OCI-LY1 (cell line): ENCODE measurements at regions not wholly inside any gene's neighbourhood (a gene's known extent, or its start where the extent isn't known, plus 50 kb on each side); places are given as distances from the start of the nearest gene placed in this dataset.

ENCODE experiments used
- H2AFZ ChIP-seq: fragments of 200-600 bp; sonication (generic), shearing (Covaris generic); 2 replicates; pipeline ENCODE4 v1.6.0; 2014; ENCODE audit warnings: antibody characterized with exemption, mild to moderate bottlenecking, low read length
- H3F3A ChIP-seq: fragments of 200-600 bp; sonication (generic), shearing (Covaris generic); 2 replicates; pipeline ENCODE4 v1.6.0; 2014; ENCODE audit warnings: mild to moderate bottlenecking, antibody characterized with exemption, low read length, moderate library complexity; ENCODE audit not compliant: insufficient read depth
- H3K27ac ChIP-seq: fragments of 200-600 bp; sonication (generic); 2 replicates; pipeline ENCODE4 v1.5.1; 2014; ENCODE audit warnings: low read length, mixed run types, mild to moderate bottlenecking, low read depth; ENCODE audit not compliant: poor library complexity, severe bottlenecking
- H3K27me3 ChIP-seq: fragments of 200-600 bp; sonication (generic); 2 replicates; pipeline ENCODE4 v1.6.0; 2014; ENCODE audit warnings: antibody characterized with exemption, mild to moderate bottlenecking, low read length, moderate library complexity; ENCODE audit not compliant: insufficient read depth
- H3K36me3 ChIP-seq: fragments of 200-600 bp; sonication (generic); 2 replicates; pipeline ENCODE4 v1.6.1; 2014; ENCODE audit warnings: mild to moderate bottlenecking, antibody characterized with exemption, low read length, moderate library complexity, mixed read lengths; ENCODE audit not compliant: insufficient read depth
- H3K4me1 ChIP-seq: fragments of 200-600 bp; sonication (generic); 2 replicates; pipeline ENCODE4 v1.5.1; 2014; ENCODE audit warnings: mild to moderate bottlenecking, low read length, moderate library complexity; ENCODE audit not compliant: insufficient read depth, severe bottlenecking
- H3K4me2 ChIP-seq: fragments of 200-600 bp; sonication (generic), shearing (Covaris generic); 2 replicates; pipeline ENCODE4 v1.6.1; 2014; ENCODE audit warnings: low read length
- H3K4me3 ChIP-seq: fragments of 200-600 bp; sonication (generic); 2 replicates; pipeline ENCODE4 v1.5.1; 2014; ENCODE audit warnings: low read length, low read depth, mild to moderate bottlenecking, mixed read lengths; ENCODE audit not compliant: poor library complexity, severe bottlenecking
- H3K79me2 ChIP-seq: fragments of 200-600 bp; shearing (Covaris generic); 2 replicates; pipeline ENCODE4 v1.6.1; 2016; ENCODE audit warnings: mixed run types, low read length, mixed read lengths; ENCODE audit not compliant: insufficient read depth
- H3K9ac ChIP-seq: fragments of 200-600 bp; sonication (generic), shearing (Covaris generic); 2 replicates; pipeline ENCODE4 v1.6.1; 2014; ENCODE audit warnings: mild to moderate bottlenecking, low read length, mixed read lengths
- H3K9me2 ChIP-seq: fragments of 200-600 bp; sonication (generic), shearing (Covaris generic); 2 replicates; pipeline ENCODE4 v1.6.1; 2014; ENCODE audit warnings: low read depth, mild to moderate bottlenecking, low read length, mixed read lengths
- H3K9me3 ChIP-seq: fragments of 200-600 bp; shearing (Covaris generic); 2 replicates; pipeline ENCODE4 v1.6.1; 2014; ENCODE audit warnings: low read length, mixed read lengths
- H4K20me1 ChIP-seq: fragments of 200-600 bp; sonication (generic), shearing (Covaris generic); 2 replicates; pipeline ENCODE4 v1.6.0; 2016; ENCODE audit warnings: mild to moderate bottlenecking, low read length; ENCODE audit not compliant: insufficient read depth
- EZH2 ChIP-seq: fragments of 200-600 bp; sonication (generic), shearing (Covaris generic); IDR thresholded peaks from 2 replicates; pipeline ENCODE4 v1.8.0; 2017; ENCODE audit warnings: borderline replicate concordance, mixed run types, mild to moderate bottlenecking, antibody characterized with exemption, low read length, moderate library complexity, mixed read lengths
- TF ChIP-seq, protein P1 (sequence below): fragments of 200-600 bp; sonication (generic), shearing (Covaris generic); IDR thresholded peaks from 2 replicates; pipeline ENCODE4 v1.5.1; 2017; ENCODE audit warnings: mild to moderate bottlenecking, antibody characterized with exemption, low read length, moderate library complexity, mixed read lengths

DNA sequence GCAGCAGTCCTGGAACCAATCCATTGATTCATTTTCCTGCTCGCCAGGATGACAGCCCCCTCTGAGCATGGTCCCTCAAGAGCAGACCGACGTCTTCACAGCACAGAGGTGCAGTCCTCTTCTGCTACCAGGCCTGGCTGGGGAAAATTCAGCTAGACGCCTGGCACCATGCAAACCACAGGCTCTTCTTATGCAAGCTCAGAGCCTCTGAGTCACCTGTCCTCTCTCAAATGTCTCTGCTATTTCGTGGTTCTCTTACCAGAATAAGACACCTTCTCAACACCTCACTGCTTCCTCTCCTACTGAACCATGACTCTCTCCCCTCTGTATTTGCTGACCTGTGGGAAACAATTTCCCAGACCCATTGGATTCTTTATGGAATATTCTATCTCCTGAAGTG, 79.8 kb upstream of the CYRIA start:
- Histone ChIP-seq H3K9me3 (no peaks in the 10 kb centered on the region), H2AFZ (no peak overlapping the region), H3K9ac (no peak overlapping the region), H3K9me2 (no peaks in the 10 kb centered on the region), H3K4me2 (no peak overlapping the region), H4K20me1 (no peaks in the 10 kb centered on the region), H3K27me3 (no peaks in the 10 kb centered on the region), H3K79me2 (no peaks in the 10 kb centered on the region), H3K4me1 (no peaks in the 10 kb centered on the region), H3F3A (no peaks in the 10 kb centered on the region), H3K4me3 (no peak overlapping the region), H3K36me3 (no peaks in the 10 kb centered on the region), H3K27ac (no peak overlapping the region)
- no peak for TF ChIP-seq EZH2
- TF ChIP-seq, protein P1, sequence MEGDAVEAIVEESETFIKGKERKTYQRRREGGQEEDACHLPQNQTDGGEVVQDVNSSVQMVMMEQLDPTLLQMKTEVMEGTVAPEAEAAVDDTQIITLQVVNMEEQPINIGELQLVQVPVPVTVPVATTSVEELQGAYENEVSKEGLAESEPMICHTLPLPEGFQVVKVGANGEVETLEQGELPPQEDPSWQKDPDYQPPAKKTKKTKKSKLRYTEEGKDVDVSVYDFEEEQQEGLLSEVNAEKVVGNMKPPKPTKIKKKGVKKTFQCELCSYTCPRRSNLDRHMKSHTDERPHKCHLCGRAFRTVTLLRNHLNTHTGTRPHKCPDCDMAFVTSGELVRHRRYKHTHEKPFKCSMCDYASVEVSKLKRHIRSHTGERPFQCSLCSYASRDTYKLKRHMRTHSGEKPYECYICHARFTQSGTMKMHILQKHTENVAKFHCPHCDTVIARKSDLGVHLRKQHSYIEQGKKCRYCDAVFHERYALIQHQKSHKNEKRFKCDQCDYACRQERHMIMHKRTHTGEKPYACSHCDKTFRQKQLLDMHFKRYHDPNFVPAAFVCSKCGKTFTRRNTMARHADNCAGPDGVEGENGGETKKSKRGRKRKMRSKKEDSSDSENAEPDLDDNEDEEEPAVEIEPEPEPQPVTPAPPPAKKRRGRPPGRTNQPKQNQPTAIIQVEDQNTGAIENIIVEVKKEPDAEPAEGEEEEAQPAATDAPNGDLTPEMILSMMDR: no peak

DNA sequence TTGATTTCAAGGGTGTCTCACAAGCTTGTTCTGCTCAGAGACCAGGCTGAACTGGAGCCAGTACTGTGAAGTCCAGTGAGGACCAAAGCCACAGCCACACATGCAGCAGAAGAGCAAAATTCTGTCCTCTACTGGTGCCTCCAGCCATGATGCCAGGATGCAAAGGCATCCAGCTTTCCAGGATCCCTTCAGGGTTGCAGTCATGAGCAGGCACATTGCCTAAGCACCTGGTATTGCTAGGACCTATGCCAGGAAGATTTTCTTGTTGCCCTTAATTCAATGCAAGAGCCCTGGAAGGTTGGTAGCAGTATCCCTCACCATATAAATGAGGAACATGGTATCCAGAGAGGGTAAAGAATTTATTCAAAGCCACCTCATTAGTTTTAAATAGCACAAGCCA, 78.9 kb upstream of the CYRIA start:
- no peaks in the 10 kb centered on the region for H3K79me2 ChIP-seq
- H3K4me2 ChIP-seq: no peak overlapping the region
- no peaks in the 10 kb centered on the region for H3K4me1 ChIP-seq
- H3K9me2 ChIP-seq: no peaks in the 10 kb centered on the region
- H4K20me1 ChIP-seq: no peaks in the 10 kb centered on the region
- no peaks in the 10 kb centered on the region for H3K9me3 ChIP-seq
- H2AFZ ChIP-seq: no peak overlapping the region
- H3K27ac ChIP-seq: no peak overlapping the region
- TF ChIP-seq, protein P1: no peak
- TF ChIP-seq EZH2: no peak
- no peaks in the 10 kb centered on the region for H3K36me3 ChIP-seq
- H3F3A ChIP-seq: no peaks in the 10 kb centered on the region
- H3K4me3 ChIP-seq: no peak overlapping the region
- no peak overlapping the region for H3K9ac ChIP-seq
- H3K27me3 ChIP-seq: no peaks in the 10 kb centered on the region

DNA sequence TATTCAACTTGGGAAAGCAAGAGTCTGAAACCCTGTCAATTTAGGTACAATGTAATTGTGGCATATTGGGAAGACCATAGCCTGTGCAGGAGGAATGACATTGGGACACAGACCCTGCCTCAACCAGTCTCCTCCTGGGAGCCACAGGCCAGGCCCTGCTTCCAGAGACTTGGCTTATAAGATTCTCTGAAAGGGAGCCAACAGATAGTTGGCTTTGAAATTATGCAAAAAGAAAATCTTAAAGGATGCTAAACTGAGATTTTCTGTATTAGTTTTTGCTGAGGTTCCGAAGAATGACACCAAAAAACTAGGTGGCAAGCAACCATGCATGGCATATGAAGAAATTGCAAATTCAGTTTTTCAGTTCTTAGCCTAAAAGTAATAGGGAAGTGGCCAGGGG, 76.4 kb upstream of the CYRIA start:
- Histone ChIP-seq H3K4me2 (no peak overlapping the region), H3K4me1 (no peaks in the 10 kb centered on the region), H3K27me3 (no peaks in the 10 kb centered on the region), H4K20me1 (no peaks in the 10 kb centered on the region), H3K9me3 (no peaks in the 10 kb centered on the region), H3K36me3 (no peaks in the 10 kb centered on the region), H3K27ac (no peak overlapping the region), H2AFZ (no peak overlapping the region), H3K79me2 (no peaks in the 10 kb centered on the region), H3K4me3 (no peak overlapping the region), H3F3A (no peaks in the 10 kb centered on the region), H3K9me2 (no peaks in the 10 kb centered on the region), H3K9ac (no peak overlapping the region)
- no peak for TF ChIP-seq EZH2
- TF ChIP-seq, protein P1: no peak
